Fibroblast of skin of left quadriceps (primary cell): ENCODE measurements at regions not wholly inside any gene's neighbourhood (a gene's known extent, or its start where the extent isn't known, plus 50 kb on each side); places are given as distances from the start of the nearest gene placed in this dataset.
"Not testable (repeated sequence)": the region's sequence is repeated elsewhere in the genome, so short reads cannot be mapped to it uniquely, and the experiment has no call there.

Experiments used
- DNase-seq, 2 experiments: peaks; one replicate each; pipeline ENCODE4 v3.0.0-alpha.2; 2013; ENCODE audit warnings: low read depth in 2 of 2

- DNase-seq = no peak
These were observed 2232.8 kb upstream of the WWC1 start for GRCh38 chr5:166058660-166059059.

DNA sequence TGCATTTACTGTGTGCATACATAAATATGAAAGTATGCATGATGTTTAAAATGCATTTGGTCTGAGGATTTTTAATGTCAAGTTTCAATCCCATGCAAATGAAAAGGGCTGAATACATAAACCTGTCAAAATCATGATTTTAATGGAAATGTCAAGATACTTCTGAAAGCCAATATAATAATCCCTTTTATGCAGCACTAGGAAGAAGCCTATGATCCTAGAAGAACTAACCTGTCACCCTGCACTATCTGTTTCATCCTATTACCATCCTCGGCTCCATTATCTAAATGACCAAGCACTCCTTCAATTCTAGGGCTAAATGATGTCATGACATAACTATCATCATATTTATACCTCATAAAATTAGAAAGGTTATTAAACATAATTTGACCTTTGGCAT lies 2229.4 kb upstream of the WWC1 start:
- no peak for DNase-seq

DNA sequence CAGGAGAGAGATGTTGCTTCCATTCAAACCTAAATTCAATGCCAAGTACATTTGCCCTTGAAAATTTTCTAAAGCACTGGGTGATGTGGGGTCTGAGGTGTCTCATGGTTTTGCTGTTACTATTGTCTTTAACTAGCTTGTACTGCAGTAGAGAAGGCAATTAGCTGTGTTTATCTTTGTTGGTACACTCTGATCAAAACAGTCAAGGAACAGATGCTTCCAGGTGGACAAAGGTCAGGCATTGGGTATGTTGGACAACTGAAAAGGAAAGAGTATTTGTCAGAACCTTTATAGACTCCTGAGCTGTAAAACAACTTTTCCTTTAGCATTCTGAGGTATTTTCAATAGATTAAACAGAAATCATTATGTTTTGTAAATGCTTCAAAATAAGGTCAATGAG lies 2228.7 kb upstream of the WWC1 start:
- DNase-seq = no peak

GRCh38 chr5:166063261-166063660 lies 2228.2 kb upstream of the WWC1 start:
- DNase-seq = no peak

GRCh38 chr5:166068547-166069335 lies 2222.7 kb upstream of the WWC1 start:
- no peak for DNase-seq

DNA sequence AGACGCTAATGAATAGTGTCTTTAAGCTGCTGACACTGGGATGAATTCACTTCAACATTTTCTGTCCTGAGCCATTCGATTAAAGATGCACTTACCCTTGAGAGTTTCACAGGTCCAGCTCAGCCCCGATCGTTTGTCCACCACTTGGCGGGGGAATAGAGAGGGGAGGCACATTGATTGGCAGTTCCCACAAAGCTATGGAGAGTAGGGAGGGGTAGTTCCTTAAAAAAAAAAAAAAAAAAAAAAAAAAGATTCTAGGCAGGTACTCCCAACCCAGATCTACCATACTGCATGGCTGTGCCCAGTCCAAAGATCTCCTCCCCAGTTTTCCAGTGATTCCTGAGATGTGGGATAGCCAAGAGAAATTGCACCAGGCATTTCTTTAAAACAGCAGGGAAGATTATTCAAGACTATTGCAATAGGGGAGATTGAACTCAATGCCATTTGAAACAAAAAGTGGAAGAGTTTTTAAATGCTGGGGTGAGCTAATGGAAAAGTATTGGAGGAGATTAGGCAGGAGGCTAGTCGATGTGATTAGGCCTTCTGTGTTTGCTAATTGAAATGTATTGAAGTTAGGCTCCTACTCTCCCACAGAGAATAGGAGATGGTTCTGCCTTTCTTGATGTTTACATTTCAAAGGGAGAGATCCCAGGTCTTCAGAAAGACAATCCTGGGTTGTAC lies 2217.4 kb upstream of the WWC1 start:
- no peak for DNase-seq

- DNase-seq = no peak
These were observed 2216.6 kb upstream of the WWC1 start for GRCh38 chr5:166074582-166075481.

DNA sequence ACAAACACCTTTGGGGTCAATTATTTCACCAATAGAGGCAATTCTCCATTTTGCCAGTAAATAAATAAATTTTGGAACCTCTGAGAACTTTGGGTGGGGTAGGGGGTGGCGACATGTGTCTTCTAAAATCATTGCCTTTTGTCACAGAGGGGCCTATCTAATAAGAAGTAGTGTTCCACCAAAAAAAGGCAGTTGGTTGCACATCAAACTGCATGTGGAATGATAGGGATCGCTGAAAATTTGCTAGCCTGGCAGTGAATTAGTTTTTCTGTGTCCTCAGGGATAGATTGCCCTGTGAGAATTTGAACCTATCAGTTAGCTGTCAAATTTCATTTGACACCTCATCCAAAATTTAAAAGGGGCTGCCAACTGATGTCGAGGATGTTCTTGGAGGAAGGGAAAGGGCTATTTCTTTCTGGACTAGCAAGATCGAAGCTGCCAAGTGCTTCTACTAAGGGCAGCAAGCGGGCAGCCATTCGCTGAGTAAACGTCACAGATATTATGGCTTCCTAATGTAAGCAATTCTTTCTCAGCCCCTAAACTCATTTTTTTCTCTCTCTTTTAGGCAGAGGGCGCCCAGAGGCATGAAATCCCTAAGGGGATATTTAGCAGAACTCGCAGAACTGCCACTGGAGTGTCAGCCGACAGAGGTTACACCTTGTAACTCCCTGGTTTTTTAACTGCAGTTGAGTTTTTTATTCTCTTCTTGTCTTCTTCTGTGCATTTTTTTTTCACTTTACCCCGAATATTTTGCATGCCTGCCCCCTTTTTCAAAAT lies 2208.1 kb upstream of the WWC1 start:
- no peak for DNase-seq

- DNase-seq = no peak
These were observed 2204.9 kb upstream of the WWC1 start for GRCh38 chr5:166086568-166086967.

- no peak for DNase-seq
These were observed 2202.9 kb upstream of the WWC1 start for GRCh38 chr5:166088389-166089039.

- DNase-seq = no peak
These were observed 2199.5 kb upstream of the WWC1 start for GRCh38 chr5:166091931-166092330.

- no peak for DNase-seq
These were observed 2198.1 kb upstream of the WWC1 start for GRCh38 chr5:166093312-166093711.

DNA sequence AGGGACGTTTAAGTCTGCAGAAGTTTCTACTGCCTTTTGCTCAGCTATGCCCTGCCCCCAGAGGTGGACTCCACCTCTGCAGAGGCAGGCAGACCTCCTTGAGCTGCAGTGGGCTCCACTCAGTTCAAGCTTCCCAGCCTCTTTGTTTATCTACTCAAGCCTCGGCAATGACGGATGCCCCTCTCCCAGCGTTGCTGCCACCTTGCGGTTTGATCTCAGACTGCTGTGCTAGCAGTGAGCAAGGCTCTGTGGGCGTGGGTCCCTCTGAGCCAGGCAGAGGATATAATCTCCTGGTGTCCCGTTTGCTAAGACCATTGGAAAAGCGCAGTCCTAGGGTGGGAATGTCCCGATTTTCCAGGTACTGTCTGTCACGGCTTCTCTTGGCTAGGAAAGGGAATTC lies 2188.5 kb upstream of the WWC1 start:
- DNase-seq = no peak

- no peak for DNase-seq
These were observed 2180.4 kb upstream of the WWC1 start for GRCh38 chr5:166111021-166111420.

DNA sequence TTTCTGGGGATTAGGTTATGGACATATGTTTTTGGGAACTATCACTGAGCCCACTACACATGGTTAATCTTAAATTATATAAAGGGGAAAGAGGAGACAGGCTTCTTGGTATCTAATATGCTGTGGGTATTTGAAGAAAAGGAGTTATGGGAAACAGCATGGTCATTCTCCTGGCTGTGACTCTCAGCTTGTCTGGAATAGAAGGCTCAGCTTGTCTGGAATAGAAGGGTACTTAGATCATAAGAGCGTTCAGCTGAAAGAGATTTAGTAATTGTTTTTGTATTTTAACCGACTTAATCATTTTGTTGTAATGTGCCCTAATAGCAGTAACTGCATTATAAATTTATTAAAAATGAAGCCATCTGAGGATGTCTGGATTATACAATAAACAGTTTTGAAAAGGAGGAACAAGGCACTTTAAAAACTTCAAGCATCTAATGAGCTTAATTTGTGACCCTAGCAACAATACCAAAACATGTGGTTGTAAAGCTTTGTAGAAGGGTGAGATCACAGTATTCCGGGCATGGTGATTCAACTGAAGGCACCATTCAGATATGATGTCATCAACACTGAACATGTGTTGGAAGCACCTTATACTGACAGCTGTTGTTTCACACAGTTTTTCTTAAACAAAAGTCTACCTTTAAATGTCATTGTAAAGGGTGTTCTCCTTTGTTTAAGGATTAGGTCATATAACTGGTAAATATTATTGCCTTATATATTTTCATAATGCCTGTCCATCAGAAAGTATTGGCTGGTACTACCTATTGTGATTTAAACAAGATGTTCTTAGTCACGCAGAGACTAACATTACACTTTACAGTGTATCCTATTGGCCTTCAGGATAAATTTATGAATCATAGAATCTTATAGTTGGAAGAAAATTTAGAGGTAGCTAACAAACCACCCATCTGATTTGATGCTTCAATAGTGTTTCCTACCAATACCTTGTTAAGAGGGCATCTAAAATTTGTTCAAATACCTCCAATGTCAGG lies 2174.1 kb upstream of the WWC1 start:
- peak in 1 of 2 experiments; percentile 1 for DNase-seq

- no peak for DNase-seq
These were observed 2171.9 kb upstream of the WWC1 start for GRCh38 chr5:166119506-166119905.

GRCh38 chr5:166123717-166124116 lies 2167.7 kb upstream of the WWC1 start:
- DNase-seq = peak; percentile 24 to 36

DNA sequence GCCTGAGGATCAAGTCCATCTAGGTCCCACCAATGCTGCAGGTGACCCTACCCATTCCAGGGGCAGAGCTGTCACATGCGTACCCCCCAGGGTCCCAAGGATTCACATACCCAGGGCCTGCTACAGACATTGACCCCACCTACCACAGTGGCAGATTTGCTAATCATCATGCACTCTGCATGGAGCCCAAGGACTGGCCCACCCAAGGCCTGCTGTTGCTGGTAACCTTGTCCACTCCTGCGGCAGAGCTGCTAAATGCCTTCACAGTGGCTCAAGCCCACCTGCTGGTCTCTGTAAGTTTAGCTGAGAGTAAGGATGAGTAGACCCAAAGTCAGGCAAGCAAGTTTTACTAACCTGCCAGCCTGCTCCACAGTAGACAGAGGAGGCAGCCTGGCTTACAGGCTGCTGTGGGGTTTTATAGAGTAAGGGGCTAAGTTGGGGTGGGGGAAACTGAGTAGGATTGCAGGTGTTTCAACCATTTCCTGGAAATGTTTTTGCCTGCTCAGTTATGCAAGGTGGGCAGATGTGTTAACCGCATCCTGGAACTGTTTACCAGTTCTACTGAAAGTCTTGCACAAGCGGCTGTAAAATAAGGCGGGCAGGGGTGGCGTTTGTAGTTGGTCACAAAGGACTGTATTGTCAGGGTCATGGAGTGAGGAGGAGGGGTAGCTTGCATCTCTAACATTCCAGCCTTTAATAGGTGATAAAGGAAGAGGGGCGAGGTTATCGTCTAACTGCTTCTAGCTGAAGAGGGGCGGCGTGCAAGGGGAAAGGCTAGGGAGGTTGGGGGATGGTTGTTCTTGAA lies 2163.5 kb upstream of the WWC1 start:
- no peak for DNase-seq

- not testable (repeated sequence) for DNase-seq
These were observed 2146.3 kb upstream of the WWC1 start for GRCh38 chr5:166145107-166145506.
